ENCODE measurements at regions not wholly inside any gene's neighbourhood (a gene's known extent, or its start where the extent isn't known, plus 50 kb on each side); places are given as distances from the start of the nearest gene placed in this dataset.
"Not testable (repeated sequence)": the region's sequence is repeated elsewhere in the genome, so short reads cannot be mapped to it uniquely, and the experiment has no call there.

DNA sequence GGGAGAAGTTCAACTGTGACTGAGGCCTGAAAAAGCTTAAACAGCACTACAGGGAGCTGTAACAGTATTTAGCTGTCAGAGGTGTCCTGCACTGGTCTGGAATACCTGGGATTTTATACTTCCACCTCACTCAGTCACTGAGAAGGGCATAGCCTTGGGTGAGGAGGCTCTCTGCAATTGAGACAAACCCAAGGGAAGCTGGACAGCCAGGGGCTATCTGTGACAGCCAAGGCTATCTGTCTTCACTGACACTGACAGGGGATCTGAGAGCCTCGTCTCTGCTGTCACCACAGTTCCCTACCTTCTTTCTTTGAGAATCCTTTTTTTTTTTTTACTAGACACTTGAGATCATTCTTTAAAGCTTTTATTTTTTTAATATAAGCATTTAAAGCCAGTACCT, 356.2 kb upstream of the CD180 start:
- DNase-seq (ENCODE audit: low spot score): no peak

DNA sequence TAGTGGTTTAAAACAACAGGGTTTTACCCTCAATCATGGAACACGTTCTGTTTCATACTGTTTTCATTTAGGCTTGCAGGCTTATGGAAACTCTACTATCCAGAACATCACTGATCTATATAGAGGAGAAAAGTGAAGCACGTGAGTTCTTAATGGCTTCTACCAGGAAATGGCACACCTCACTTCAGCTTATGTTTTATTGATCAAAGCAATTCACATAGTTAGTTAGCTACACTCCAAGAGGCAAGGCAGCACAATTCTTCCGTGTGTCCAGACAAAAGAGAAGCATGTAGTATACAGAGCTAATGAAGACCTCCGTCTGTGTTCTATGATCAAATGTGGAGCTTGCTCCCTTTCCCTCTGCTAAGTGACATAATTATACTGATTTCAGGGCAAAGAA, 353.3 kb upstream of the CD180 start:
- no peak for DNase-seq (ENCODE audit: low spot score)

DNA sequence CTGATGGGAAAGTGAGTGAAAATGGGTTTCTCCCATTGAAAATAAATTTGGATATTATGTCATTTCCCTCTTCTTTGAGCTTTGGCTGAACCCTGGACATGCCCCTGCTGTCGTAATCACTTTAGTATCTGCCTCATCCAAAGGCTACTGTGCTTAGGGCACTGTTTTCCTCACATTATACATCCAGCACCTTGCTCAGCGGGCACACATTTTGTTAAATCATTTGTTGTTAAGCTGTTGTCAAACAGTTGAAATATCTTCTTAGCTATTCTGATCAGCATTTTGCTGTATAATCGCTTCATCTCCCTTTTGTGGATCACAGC, 352.7 kb upstream of the CD180 start:
- no peak for DNase-seq (ENCODE audit: low spot score)

DNA sequence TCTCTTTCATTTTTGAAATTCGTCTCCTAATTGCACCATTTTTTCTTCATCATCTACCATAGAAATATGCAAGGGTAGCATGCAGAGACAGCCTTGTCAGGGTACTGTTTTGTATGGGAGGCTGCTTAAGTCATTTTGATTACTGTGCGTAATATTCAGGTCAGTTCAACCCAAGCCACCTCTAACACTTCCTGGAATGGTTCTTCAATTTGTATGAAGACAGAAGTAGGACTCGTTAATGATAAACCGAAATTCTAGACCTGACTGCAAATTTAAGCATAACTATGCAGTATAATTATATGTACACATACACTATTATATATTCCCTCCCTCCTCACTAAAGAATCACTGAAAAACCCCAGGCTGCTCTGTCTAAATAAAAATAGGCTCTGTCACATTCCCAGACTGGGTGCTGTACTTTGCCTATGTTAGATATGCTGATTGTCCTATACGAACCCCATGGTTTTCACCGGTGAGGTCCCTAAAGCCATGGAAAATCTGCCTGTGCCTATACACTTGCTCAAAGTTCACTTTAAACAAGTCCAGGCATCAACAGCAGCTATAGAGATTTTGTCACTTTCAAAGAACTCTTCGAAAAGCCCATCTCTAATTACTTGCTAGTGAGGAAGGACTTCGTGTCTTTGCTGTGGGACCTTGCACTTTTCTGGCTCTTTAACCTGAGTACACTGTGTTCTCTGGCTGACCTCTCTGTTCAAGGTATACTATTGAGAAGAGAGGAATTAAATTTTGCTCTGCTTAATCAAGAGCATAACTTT, 352.1 kb upstream of the CD180 start:
- no peak for DNase-seq (ENCODE audit: low spot score)

DNA sequence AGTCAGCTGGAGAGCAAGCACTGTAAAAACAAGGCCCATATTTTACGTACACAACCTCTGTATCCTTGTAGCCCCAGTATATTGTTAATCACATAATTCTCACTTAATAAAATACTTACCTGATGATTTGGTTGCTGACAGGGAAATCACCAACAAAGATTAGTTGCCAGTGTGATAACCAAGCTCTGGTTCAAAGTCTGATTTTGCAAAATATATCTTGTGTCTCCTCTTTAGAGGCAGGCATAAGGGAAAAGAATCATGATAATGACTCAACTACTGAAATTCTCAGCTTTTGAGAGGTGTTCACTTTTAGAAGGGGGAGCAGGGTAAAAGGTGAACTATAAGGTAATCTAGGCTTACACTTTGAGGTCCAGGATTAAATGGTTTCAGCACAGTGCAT, 351.1 kb upstream of the CD180 start:
- no peak for DNase-seq (ENCODE audit: low spot score)

DNA sequence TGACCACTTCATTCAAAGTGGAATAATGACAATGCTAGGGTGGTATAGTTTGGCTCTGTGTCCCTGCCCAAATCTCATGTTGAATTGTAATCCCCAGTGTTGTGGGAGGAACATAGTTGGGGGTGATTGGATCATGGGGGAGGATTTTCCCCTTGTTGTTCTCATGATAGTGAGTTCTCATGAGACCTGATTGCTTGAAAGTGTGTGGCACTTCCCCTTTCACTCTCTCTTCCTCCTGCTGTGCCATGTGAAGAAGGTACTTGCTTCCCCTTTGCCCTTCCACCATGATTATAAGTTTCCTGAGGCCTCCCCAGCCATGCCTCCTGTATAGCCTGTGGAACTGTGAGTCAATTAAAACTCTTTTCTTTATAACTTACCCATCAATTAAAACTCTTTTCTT, 348.3 kb upstream of the CD180 start:
- not testable (repeated sequence) for DNase-seq (ENCODE audit: low spot score)

DNA sequence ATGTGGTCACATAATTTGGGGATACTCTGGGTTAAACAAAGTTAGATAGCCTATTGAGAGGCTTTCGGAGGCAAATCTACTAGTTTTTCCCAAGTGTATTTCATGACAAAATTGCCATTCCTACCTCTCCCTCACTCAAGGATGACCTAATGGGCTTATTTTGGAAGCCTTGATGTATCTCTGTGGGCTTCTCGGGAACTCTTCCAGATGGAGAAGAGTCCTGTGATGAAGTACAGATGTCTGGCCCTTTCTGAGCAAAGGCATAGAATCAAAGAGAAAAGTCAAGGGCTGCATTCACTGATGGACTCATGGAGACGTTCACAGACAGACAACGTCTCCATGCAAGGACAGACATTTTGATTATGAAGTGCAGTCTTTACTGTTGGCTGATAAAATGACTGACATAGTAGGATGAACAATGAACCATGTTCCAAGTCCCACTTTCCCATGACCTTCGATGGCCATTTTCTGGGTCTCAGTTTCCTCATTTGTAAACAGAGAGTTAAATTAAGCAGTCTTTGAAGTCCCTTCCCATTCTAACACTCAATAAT, 347.2 kb upstream of the CD180 start:
- DNase-seq (ENCODE audit: low spot score): no peak

DNA sequence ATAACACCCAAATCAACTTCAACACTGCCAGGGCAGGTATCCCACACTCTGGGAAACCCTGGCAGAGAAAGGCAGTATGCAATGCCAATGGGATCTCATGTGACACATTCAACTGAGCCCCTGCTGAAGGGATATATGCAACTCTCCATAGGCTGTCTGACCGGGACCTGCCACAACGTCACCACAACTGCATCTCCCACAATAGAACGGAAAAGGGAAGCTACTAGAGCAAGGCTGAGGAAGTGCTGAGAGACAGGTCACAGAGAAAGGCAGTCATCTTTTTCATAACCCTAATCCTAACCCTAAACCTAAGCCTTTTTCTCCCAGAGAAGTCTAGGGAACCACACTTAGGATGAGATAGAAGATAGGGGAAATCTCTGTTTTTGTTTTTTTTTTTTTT, 345.9 kb upstream of the CD180 start:
- no peak for DNase-seq (ENCODE audit: low spot score)

DNA sequence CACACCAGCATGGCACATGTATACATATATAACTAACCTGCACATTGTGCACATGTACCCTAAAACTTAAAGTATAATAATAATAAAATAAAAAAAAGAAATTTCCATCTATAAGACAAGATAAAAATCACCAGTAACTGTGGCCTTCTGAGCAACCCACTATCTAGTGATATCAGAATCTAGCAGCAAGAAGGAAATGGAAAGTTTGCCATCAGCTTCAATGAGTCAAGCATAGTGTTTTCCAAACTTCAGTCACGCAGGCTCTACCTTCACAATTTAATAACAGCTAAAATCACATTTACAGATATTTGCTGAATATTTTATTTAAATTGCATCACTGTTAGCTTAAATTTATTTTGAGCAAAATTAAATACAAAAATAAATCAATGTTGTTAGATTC, 345.3 kb upstream of the CD180 start:
- no peak for DNase-seq (ENCODE audit: low spot score)

DNA sequence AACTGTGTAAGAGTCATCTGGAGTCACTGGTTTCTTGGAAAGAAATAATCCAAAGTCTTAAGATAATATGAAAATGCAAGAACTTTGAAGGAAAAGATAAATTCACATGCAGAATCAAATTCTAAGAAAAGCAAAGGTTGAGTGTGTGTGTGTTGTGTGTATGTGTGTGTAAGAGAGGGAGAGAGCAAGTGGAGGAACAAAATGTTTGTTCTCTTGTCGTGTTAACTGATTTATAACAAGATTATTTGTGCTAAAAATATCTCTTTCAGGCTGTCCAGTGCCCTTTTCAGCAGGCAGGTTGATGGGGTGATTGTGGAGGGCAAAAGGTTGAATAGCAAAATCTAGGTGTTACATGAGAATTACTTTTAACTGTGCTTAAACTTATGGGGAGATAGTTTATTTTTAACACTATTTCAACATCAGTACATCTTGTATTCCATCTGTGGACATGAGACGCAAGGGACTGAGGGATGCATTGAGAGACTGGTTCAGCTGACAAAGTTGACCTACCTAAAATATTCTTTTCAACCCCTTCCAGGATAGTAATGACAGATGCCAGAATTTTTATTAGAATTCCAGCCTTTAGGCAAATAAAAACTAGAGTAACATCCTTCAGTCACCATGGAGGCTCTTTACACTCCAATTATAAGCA, 342.4 kb upstream of the CD180 start:
- DNase-seq (ENCODE audit: low spot score): no peak

DNA sequence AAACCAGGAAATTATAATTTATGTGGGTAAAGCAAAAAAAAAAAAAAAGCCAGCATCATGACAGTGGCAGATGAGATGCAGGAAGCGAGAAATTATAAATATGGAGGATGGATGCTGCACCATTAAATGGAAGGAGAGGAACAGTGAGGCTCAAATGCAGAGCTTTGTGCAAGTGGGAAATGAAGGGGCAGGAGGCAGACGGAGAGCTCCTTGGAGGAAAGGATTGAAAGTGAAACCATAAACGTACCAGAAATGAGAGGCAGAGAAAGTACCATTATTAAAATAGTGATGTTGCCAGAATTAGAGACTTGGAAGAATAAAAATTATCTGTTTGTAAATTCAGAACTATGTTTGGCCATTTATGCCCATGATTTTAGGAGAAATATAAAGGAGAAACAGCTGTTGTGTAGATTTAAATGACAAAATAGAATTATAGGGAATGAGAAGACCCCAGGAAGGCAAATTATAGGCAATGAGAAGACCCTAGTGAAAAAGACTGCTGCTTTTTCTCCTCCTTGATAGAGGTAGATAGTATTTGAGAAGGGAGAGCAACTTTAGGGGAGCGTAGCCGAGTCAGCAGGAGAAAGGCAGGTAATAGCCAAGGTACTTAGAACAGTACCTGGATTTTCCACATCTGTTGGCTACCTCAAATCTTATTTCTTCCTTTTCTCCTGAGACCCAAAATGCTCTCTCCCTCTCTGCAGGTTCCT, 341.0 kb upstream of the CD180 start:
- DNase-seq (ENCODE audit: low spot score): no peak

DNA sequence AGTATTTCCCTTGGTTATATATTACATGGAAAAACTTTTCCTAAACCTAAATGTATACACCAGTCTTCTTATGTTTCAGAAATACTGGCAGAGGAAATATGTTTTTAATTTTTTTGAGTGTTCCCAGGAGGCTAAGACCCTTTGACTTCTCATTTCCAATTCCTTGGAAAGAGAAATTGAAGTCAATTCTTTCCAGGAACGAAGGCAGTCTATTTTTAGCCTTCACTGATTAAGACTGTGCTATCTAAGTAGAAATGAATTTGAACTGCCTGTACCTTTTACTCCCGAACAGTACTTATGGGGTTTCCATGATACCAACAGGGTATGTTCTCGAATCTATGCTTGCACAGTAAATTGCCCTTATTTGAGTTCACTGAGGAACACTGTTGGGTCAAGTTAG, 340.3 kb upstream of the CD180 start:
- no peak for DNase-seq (ENCODE audit: low spot score)

DNA sequence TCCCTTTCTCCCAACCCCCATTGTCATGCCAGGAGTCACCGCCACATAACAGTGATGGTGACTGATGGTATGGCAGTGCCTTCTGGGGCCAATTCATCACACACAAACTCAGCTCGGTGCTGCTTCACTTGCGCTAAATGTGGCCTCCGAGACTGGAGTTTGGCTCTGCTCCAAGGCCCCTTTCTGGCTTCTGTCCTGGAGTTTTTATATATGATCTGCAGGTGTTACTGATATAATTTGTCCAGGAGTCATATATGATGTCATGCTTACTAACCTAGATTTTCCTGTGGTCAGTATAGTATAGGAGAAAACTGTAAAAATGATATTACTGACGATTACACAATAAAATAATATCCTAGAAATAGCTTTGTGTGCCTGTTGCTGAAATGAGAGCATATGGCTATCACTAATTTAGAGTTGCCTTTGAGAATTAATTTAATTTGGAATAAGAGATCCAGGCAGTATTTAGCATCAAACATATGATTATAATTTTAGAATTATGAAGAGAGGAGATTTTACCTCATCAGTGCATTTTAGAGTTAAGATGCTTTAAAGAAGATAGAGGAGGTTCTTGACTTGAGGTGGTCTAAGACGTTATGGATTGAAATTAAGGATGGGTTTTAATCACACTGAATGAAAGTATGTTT, 334.1 kb upstream of the CD180 start:
- no peak for DNase-seq (ENCODE audit: low spot score)

DNA sequence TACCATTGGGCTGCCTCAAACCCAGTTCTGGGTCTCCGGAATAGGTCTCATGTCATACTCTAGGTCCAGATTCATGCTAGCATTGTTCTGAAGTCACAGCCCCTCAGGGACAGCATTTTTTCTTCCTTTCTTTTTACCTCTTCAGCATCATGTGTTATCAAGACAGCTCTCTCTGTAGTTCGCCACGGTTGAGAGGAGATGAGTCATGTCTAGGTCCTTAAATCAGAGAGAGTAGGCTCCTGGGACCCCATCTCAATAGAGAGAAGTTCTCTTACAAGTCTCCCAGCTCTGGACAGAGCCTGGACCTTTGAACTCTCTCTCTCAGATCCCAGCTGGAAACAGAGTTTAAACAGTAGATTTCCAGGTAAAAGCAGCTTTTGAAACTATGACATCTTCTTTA, 332.4 kb upstream of the CD180 start:
- DNase-seq (ENCODE audit: low spot score): no peak

DNA sequence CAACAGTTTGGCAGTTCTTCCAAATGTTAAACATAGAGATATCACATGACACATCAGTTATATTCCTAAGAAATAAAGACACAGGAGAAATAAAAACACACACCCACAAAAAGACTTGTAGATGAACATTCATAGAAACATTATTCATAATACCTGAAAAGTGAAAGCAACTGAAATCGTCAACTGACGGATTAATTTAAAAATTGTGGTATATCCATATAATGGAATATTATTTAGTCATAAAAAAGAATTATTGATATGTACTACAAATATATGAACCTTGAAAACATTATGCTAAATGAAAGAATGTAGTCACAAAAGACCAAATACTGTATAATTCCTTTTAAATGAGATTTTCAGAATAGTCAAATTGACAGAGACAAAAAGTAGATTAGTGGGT, 330.2 kb upstream of the CD180 start:
- no peak for DNase-seq (ENCODE audit: low spot score)

DNA sequence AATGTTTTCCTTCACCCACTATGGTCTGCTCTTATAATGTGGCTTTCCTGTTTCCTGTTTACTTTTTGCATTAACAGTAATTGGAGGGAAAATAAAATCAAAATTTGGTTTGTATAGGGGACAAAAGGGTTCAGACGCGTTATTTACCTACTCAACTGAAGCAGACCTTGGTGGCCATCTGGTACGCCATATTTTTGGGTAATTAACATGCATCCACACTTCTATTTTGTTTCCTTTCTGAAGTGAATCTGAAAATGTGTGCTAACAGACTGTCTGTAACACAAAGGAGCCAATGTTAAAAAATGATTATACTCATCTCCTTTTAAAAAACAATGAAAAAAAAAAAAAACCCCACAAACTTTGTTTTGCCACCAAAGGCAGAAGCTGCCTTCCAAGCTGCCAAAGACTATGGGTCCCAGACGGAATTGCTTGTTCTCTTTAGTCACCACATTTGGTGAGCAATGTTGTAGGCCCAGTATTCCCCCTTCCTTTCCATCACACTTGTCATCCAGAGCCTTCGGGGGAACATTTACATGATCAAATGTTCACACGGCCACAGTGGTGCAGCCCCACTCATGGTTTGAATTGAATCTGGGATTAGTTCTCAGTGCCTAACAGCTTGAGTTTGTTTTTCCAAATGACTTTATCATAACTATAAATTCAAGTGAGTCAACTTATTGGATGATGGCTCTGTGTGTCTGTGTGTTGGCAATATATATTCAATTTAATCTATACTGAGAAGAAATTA, 323.7 kb upstream of the CD180 start:
- no peak for DNase-seq (ENCODE audit: low spot score)

DNA sequence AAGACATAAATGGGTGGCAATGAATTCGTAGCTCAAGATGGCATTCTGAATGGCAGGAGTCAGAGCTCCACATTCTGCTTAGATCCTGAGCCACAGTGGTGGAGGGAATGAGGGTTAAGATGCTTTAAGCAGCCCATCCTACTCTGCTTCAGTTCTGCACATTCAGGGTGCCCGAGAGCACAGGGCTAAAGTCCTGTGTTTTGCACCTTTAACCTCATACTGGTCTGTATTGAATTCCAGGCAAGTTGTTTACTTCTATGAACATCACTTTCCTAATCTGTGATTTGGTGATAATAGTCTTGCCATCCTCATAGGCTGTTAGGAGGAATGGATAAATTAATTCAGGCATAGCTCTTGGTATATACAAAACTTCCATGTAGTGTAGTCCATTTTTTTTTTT, 321.6 kb upstream of the CD180 start:
- DNase-seq (ENCODE audit: low spot score): no peak

DNA sequence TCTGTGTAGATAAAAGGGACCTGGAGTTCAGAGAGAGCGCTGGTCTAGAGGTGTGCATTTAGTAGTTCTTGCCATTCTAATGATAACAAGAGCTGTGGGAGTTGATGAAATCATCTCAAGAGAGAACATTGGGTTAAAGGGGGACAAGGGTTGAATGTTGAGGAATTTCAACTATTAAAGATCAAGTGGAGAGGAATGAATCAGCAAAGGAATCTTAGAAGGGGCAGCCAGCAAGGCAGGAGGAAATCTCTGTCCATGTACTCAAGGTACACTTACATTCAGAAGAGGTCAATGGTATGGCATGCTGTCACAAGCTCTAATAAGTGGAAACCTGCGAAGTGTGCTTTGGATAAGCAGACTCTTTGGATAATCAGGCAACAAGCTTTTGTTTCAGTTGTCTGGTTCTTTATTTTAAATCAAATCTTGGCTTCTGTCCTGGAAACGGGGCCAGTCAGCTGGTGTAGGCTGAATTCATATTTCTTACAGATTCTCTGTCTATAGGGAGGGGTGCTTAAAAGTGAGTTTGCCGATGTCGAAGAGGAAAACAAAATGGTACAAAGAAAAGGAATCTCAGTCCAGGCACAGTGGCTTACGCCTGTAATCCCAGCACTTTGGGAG, 320.5 kb upstream of the CD180 start:
- no peak for DNase-seq (ENCODE audit: low spot score)

DNA sequence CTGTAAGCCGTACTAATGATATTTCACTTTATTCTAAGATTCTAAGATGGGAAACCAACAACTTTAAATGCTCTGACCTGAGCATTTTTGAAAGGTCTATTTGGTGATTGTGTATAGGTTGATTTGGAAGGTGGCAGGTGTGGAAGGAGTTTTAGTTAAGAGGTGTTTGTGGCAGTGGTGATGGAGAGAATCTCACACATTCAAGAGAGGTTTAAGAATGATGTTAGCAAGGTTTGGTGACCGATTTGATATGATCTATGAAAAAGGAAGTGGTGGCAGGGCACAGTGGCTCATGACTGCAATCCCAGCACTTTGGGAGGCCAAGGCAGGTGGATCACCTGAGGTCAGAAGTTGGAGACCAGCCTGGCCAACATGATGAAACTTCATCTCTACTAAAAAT, 319.2 kb upstream of the CD180 start:
- DNase-seq (ENCODE audit: low spot score): no peak

DNA sequence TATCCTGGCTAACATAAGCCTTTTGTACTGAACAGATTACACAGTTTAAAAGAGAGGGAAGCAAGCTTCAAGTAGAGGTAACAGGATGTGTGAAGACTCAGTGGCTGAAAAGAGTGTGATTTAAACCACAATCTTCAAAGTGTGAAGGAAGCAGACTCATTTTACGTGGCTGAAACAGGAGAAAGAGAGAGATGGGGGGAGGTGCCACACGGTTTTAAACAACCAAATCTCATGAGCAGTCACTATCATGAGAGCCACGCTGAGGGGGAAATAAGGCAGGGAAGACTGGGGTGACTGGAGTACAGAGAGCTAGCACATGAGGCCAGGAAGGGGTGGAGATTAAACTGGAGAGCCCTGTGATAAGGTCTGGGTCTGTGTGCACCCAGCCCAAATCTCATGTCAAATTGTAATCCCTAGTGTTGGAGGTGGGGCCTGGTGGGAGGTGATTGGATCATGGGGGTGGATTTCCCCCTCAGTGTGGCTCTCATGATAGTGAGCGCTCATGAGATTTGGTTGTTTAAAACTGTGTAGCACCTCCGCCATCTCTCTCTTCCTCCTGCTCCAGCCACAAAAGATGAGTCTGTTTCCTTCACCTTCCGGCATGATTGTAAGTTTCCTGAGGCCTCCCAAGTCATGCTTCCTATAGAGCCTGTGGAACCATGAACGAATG, 318.6 kb upstream of the CD180 start:
- no peak for DNase-seq (ENCODE audit: low spot score)

DNA sequence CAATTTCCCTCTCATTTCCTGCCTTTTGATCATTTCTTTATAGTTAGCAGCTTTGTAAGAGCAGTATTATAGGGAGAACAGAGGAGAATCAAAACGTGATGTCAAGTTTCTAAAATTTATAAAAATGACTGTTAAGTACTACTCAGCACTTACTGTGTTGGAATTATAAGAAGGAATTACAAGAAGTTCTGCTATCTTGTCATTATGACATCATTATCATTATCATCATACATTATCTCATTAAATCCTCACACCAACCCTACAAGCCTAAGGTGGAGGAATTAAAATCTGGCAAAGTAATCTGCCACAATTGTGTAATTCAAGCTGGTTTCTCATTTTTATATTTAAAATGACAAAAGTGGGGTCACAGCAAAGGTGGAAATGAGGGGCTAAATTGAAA, 316.2 kb upstream of the CD180 start:
- no peak for DNase-seq (ENCODE audit: low spot score)

All from ecto neural progenitor cell (in vitro differentiated cells).